ENCODE measurements at regions not wholly inside any gene's neighbourhood (a gene's known extent, or its start where the extent isn't known, plus 50 kb on each side); places are given as distances from the start of the nearest gene placed in this dataset.

DNA sequence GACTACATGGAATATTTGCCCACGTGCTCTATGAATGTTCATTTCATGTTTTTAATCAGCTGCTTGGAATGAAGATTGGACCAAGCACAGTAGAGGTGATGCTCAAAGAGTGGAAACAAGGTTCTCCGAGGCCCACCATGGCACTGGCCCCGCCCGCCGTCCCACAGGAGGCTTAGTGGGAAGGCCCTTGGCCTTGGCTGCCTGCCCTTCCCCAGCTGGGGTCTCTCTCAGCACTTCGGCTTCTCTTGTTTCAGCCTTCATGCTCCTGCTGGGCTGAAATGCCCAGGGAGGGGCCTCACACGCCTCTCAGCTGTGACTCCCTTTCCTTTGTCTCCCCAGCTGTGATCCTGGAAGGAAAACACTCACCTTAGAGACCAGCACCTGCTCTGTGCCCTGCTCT lies 833.2 kb downstream of the GALR1 start:
- DNase-seq = no peak

DNA sequence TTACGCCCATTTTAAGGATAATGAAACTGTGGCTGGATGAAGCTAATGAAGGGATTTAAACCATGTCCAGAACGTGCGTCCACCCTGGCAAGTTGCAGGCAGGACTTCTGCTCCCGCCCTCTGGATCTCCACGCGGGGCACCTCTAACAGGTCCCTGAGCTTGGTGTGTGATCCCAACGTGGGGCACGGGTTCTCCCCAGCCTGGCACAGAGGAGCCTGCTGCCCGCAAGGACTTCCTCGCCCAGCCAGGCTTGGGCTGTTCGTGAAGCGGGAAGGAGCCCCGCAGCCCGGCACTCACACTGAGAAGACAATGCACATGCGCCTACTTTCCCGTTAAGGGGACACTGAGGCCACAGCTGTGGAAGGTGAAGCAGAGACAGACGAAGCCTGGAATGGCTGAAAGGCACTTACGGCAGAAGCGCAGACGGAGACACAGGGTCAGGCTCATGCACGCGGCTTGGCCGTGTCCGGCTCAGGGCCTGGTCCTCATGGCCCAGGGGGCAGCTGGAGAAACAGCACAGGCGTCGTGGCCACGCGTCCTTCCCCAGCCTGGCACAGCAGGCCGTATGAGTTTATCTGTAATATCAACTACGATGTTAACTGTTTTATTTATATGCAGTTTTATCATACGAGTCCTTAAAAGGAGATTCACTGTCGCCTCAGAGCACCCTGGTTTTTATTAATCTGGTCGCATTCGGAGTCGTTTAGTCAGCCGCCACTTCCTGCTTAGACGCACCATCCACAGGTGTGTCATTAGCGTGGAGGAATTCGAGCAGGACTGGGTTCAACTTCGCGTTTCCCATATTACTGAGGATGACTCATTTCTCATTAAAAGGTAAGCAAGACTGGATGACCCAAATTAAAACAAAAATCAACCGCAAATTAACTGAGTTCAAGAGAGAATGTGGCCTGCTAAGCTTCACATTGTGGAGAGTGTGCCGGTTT lies 835.9 kb downstream of the GALR1 start:
- DNase-seq = no peak

DNA sequence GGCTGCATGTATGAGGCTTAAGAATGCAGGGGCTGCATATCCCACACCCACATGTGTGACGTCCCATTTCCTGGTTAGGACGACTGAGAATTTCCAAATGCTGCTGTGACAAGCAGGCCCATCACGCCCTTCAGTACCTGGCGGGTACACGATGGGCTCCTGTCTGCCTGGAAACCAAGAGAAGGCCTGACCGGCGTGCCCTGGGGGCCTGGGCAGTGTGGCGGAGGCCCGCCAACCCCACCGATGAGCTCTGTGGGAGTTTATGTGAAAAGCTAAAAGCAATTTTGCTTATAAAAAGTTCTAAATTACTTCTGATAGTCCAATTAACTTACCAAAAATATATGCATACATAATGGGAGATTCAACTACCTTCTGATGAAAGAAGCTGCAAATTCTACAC lies 837.3 kb downstream of the GALR1 start:
- DNase-seq = no peak

DNA sequence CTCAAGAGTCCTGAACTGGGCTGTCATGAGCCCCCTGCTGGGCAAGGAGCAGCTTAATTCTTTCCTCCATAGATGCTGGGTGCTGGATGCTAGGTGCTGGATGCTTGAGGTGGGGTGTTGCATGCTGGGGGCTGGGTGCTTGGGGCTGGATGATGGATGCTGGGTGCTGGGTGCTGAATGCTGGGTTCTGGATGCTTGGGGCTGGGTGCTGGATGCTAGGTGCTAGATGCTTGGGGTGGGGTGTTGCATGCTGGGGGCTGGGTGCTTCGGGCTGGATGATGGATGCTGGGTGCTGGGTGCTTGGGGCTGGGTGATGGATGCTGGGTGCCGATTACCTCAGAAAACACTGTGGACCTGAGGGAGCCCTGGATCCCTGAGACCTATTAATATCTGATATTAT lies 837.7 kb downstream of the GALR1 start:
- no peak for DNase-seq

DNA sequence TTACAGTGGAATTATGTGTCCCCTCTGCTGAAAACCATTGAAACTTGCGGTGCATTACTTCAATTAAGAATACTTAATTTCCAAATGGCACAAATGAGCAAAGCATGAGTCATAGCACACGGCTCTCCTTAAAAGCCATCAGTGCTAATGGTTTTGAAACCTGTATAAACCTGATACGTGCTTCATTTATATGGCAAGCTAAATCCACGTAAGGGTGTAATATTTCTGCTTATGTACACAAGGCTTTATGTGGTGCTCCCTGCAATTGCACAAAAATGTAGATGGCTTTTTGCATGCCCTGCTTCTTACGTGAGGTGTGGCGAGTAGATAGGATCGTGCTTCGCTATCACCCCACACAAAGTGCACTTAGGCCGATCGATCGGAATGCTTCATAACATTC lies 840.9 kb downstream of the GALR1 start:
- no peak for DNase-seq

DNA sequence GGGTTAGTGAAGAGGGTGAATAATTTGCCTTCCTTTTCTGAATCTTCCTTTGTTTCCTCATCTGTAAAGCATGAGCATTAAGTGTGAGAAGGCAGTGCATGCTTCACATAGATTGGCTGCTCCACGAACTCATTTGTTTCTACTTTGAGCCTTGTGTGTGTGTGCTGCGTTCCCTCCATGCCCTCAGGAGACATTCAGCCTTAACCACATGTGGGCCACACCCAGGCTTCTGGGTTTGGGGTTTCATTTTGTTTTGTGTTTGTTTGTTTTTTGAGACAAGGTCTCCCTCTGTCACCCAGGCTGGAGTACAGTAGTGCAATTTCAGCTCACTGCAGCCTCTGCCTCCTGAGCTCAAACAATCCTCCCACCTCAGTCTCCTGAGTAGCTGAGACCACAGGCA lies 843.3 kb downstream of the GALR1 start:
- DNase-seq = no peak

DNA sequence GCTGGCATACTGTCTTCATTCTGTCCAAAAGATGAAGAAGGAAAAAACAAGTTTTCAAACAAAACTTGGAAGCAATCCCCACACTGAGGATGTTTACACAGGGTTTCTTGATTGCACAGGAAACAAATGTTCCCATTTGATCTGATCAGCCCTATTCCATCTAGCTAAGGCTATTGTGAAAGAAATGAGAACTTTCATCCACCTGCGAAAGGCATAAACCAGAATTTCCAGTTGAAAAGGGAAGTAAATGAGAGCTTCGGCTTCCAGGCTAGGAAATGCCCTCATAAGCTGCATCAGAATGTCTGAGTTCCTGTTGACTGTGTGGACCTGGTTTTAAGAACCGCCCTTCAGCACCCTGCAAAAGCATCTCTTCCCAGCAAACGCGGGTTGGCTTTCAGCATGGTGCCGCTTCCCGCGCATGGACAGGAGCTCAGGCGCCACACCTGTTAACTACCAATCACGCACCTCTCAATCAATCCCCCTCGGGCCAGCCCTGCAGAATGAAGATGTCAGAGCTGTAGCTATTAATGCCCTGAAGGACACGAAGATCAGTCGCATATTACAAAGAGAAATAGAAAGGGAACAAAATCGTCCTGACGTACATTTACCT lies 850.4 kb downstream of the GALR1 start:
- no peak for DNase-seq

DNA sequence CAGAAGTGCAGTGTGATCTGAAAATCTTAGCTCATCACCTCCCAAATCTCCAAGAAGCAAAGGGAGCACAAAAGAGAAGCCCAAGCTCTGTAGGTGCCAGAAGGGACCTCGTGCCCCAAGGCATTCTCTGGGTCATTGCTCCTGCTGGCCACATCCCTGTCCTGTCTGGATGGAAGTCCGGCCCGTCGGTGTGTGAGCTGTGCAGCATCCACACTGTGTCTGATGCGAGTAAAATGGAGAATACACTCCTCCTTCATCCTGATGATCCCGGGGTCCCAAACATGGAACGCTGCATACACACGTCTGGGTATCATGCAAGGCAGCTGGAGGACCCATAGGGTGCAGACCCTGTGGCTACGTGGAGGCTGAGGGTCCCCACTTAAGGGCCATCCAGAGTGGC lies 851.4 kb downstream of the GALR1 start:
- DNase-seq = no peak

DNA sequence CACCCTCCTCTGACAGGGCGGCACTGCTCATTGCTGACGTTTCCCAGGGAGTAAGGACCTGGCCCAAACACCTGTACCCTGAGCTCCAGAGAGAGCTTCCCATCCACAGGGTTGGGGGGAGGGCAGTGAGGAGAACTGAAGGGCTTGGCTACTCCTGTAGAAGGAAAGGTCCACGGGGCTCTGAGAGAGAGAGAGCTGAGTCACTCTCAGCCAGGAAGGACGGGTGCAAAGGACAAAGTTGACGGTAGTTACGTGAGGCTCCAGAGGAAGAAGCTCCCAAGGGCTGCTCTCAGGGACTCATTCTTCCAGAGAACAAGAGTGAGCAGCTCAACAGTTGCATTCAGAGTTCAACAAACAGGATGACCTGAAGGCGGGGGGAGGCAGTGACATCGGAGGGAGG lies 852.5 kb downstream of the GALR1 start:
- no peak for DNase-seq

DNA sequence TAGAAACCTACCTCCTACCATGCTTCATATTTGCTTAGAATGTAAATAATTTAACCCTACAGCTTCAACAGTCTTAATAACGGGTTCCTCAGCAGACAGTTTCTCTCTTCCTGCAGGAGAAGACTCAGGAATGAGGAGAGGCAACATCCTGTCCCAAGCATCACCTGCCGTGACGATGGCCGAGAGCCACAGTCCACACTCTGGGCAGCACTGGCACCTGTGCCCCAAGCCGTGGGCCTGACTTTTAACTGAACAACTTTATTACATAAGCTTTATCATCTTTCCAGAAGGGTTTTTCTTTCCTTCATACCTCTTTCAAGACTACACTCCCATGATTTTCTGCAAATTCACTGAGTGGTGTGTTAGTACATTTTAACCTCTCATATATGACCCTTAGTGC lies 856.0 kb downstream of the GALR1 start:
- DNase-seq = no peak

DNA sequence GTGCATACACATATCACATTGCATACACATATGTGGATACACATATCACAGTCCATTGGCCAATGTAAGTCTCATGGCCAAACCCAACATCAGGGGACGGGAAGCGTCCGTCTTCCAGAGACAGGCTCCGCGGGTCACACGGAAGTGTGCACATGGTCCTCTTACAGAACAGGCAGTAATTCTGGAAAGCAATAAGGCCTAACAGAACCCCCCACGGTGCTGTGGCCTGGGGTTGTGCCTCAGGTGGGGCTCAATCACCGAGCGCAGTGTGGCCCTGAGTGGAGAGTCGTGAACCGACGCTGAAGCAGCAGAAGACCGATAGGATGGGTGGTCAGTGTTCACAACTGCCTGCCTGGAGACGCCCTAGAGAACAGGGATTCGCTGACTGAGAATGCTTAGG lies 857.3 kb downstream of the GALR1 start:
- DNase-seq = no peak

DNA sequence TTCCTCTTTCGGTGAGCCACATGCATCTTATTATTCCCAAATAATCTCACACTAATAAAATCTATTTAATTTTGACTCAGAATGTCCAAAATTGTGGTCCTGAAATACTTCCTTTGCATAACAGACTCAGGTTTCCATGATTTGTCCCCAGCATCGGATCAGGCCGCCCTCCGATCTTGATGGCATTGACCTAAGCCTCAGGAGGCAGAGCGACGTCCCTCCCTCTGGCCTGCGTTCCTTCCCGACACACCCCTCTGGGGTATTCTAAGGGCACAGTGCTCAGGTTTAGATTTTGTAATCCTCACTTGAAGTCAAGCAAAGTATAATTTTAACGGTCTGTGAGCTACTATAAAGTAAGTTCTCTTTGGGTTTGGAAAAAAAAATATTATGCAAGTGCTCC lies 857.7 kb downstream of the GALR1 start:
- DNase-seq = no peak

DNA sequence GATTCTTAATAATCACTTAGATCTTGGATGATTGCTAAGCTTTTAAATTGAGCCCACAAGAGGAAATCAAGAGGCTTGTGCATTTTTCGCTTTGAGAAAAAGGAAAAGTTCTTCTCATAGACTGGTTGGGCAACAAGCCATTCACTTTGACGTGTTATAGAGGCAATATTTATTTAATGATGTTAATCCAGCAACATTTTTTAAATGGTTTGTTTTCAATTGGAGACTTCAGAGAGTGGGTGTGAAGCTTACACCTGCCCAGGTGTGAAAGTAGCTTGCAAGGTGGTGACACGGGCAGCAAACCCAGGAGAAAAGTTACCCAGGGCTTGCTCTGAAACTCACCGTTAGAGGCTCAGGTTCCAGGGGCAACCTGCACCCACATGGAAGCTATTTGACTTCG lies 858.9 kb downstream of the GALR1 start:
- no peak for DNase-seq

DNA sequence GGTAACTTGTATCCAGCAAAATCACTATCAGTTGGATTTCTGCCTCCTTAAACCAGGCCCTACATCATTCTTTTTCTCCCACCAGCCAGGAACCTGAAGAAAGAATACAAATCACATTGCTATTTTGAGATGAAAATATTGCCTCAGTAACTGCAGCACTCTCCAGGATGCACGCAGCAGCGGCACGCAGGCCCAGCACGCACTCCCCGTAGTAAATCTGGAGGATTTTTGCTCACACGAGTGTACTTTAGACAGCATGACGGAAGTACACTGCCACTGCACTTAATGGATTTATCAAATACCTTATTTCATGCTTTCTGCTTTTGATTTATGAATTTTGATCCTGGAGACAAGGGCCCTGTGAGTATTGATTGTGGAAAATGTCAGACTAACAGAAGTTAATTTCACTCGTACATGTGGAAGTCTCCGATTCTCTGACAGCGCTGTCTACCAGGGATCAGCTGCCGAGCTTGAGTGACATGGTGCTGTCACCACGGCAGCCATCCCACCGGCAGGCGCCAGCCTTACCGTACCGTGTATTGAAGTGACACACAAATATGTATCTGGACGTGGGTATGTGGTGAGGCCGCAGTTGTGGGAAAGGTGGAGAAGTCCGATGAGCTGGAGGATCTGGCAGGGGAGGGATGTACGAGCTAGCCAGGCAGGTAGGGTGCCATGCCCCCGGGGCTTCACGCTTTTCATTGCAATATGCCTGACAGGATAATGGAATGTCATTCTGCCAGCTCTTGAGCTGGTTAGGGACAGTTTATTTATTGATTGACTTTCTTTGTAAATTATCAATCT lies 863.7 kb downstream of the GALR1 start:
- no peak for DNase-seq

DNA sequence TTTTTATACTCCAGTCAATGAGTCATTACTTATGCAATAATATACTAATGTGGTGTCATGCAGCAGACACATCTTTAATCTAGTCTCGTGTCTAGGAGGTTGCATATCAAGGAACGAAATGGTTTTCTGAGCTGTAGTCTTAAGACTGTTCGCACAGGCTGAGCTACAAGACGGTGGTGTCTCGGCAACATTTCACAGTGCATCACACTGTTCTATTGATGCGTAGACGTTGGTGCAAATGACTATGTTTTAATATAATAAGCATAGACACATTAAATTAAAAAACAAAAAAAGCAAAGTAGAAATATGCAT lies 864.2 kb downstream of the GALR1 start:
- DNase-seq = no peak

DNA sequence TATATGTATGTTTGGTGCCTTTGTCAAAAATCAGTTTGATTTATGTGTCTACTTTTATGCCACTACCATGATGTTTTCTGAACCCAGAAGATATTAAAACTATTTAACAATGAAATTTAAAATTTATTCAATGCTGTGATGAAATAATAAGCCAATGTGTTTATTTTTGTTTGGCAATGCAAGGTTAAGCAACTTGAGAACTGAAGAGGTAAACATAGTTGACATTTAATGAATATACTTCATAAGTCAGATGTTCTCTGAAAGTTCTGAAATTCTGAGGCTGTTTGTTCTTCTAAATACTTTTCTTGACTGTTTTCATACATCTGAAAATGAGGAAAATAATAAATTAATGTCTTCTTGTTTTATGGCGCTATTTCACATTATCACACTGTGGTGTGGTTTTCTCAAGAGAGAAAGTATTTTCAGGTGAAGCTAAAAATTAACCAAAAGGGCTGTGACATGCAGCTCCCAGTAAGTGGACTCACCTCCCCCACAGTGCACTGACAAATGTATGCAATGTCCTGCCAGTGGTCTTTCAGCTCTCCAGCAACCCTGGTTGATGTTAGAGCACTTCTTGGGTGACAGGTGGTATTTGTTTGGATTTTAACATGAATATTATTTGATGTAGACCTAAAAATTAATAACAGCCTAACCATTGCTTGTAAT lies 863.6 kb upstream of the SALL3 start:
- DNase-seq = no peak

DNA sequence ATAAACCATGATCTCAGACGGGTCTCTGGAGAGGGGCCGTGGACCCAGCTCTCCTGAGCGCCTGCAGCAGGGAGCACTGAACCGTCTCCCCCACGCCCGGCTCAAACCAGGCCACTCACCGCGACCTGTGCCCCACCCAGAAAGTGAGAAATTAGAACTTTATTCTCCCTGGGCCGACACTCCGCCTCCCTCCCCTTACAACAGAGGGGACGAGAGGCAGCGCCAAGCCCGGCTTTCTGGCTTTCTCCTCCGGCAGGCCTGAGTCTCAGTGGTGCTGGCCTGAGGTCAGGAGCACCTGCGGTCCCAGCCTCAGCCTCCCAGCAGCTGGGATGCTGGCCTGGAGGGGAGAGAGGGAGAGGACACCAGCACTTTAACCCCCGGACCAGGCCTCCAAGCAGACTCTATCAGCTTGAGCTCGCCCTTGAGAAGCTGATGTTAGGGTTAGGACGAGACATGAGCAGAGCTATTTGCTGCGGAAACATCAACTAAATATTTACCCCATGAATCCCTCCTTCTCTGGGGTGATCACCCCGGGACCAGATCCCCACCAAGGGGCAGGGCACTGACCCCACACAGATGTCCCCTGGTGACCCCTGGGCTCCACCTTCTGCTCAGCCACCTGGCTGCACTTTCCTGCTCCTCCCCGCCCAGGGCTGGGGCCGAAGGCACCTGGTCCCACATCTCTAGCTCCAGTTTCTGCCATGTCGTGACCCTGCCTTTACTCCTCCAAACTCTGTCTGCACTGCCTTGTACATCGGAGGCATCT lies 856.3 kb upstream of the SALL3 start:
- DNase-seq = no peak

DNA sequence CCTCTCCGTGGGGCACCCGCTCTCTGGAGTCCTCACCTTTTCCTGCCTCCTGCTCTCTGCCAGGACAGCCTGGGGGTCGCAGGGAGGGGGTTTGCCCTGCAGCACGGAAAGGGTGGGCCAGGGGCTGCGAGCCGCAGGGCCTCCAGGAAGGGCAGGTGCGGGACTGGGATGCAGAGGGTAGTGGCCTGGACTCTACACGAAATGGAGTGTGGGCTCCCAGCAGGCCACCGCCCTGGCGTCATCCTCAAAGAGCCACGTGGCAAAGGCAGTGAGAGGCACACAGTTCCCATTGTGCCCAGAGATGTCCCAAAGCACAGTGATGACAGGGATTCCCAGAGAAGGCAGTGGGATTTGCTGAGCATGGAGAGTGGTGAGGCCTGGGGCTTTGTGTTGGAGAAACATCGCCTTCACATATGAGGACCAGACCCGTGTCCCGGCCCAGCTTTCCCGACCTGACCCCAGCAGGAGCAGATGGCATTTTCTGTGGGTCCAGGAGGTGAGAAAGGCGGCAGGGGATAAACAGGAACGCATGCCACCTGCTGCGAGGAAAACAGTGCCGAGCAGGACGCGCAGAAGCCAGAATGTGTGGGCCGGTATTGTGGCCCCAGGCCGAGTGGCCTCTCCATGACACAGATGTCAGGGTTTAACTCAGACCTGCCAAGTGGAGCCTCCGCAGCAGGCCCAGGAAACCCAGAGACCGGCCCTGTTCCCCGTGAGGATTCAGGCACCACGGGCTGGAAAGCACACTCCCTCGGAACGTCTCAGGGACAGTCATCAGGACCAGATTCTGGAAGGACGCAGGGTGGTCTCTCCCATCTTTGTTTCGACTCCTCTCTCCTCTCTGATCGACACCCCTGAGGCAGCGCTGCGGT lies 855.5 kb upstream of the SALL3 start:
- no peak for DNase-seq

DNA sequence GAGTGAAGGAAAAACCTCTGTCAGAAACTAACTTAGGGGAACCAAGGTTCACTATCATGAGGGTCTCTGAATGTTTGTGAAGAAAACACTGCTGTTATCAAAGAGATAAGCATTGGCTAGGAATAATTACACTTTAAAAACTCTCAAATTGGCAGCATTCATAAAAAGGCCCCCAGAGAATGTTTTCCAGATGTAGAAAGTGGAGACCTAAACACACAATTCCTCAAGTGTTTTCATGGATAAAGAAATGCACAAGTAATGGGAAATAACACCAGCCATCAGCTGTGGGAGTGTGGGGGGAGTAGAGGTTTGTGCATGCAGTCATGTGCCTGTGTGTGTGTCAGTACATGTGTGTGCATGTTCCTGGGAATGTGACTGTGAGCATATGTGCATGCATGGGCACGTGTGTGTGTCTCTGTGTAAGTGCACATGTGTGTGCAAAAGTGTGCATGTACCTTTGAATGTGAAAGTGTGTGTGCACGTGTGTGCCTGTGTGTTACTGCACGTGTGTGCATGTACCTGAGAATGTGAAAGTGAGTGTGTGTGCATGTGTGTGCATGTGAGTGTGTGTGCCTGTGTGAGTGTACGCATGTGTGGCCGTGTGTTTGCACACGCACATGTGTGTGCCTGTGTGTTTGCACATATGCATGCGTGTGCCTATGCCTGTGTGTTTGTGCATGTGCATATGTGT lies 854.3 kb upstream of the SALL3 start:
- DNase-seq = no peak

DNA sequence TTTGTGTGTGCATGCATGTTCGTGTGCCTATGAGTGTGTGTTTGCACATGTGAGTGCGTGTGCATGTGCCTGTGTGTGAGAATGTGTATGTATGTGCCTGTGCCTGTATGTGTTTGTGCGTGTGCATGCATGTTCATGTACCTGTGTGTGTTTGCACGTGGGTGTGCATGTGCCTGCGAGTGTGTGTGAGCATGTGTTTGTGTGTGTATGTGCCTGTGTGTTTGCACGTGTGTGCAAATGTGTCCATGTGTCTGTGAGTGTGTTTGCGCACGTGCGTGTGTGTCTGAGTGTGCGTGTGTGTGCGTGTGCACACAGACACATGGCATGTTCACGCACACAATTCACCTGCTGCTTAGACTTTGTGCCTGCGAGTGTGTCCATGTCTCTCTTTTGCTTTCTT lies 853.5 kb upstream of the SALL3 start:
- no peak for DNase-seq

DNA sequence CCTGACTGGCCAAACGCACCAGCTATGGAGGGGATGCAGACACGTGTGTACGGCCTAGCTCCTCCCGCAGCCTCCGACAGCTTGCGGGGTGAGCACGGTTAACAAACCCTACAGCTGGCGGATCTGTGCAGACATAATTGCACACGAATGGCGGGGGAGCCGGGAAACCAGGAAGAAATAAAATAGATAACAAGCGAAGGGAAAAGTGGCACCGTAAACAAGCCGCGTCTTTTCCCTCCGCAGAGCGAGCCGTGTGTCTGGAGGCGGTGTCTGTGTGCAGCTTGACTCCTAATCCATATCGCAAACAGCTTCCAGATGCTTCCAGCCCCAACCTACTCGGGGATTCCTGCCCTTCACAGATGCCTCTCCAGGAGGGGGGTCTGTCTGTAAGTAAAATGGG lies 853.1 kb upstream of the SALL3 start:
- DNase-seq = no peak

Data from CD4-positive, alpha-beta T cell treated with Interleukin-15 for 1 hour (primary cell).